ENCODE measurements at regions not wholly inside any gene's neighbourhood (a gene's known extent, or its start where the extent isn't known, plus 50 kb on each side); places are given as distances from the start of the nearest gene placed in this dataset.

- H2BK5ac ChIP-seq (ENCODE audit: low read depth, low read length): no peak overlapping the region
- CTCF ChIA-PET (ENCODE audit: partially characterized antibody): interaction anchor here (1.0 to 3.5 kb wide), 6 partner anchors 11 to 159 kb away, joined by 4 to 18 read pairs (median 5); no protein-coding TSS in a partner anchor
- no peak overlapping the region for H3K4me2 ChIP-seq (ENCODE audit: insufficient read depth in 1 of 2, low read depth in 2 of 2, low read length in 2 of 2)
- no peak overlapping the region for H2BK20ac ChIP-seq (ENCODE audit: low read length)
- no peak overlapping the region for H2BK120ac ChIP-seq (replicated peaks; ENCODE audit: low read depth, low read length)
- H2BK15ac ChIP-seq (ENCODE audit: low read length): no peak overlapping the region
- H3K23me2 ChIP-seq (ENCODE audit: low read depth, low read length): no peaks in the 10 kb centered on the region; the same call in 1 of the 2 replicates
- H3K4me3 ChIP-seq (ENCODE audit: extremely low read depth in 1 of 4, insufficient read depth in 2 of 4, low read depth in 3 of 4, low read length in 4 of 4): no peak overlapping the region
- POLR2A ChIA-PET (ENCODE audit: partially characterized antibody): interaction anchor here (0.7 kb wide), 1 partner anchor 48 kb away, joined by 3 read pairs; no protein-coding TSS in a partner anchor
- no peak overlapping the region for H3K14ac ChIP-seq (ENCODE audit: insufficient read length)
- H2AK5ac ChIP-seq (ENCODE audit: low read depth, low read length): no peak overlapping the region
- H3K27ac ChIP-seq (ENCODE audit: low read depth, low read length): no peak overlapping the region
- H3K9ac ChIP-seq (replicated peaks in 1 of 4; ENCODE audit: extremely low read depth in 1 of 4, low read depth in 3 of 4, low read length in 3 of 4): no peak overlapping the region
- no peak overlapping the region for H3K4ac ChIP-seq (replicated peaks; ENCODE audit: insufficient read length, low read depth, low read length)
- H4K20me1 ChIP-seq (replicated peaks in 1 of 2; ENCODE audit: control insufficient read depth in 1 of 2, insufficient read depth in 2 of 2, low read length in 2 of 2): no peaks in the 10 kb centered on the region
- H3K79me1 ChIP-seq (ENCODE audit: low read depth, low read length): no peaks in the 10 kb centered on the region
- H3K23ac ChIP-seq (ENCODE audit: insufficient read length): no peak overlapping the region
- H3K79me2 ChIP-seq (ENCODE audit: control insufficient read depth in 1 of 2, insufficient read depth in 2 of 2, low read length in 2 of 2): no peaks in the 10 kb centered on the region
- H2BK12ac ChIP-seq (ENCODE audit: low read depth, low read length): no peak overlapping the region
- DNase-seq (ENCODE audit: low read depth in 1 of 2, low spot score in 2 of 2) (no peak), FAIRE-seq (no peak)
- no peaks in the 10 kb centered on the region for H3K9me3 ChIP-seq (ENCODE audit: insufficient read depth in 2 of 2, low read depth in 1 of 2, low read length in 1 of 2)
- no peaks in the 10 kb centered on the region for H3K27me3 ChIP-seq (replicated peaks in 1 of 4; ENCODE audit: control insufficient read depth in 3 of 4, extremely low read depth in 1 of 4, insufficient read depth in 3 of 4, low read length in 3 of 4)
- no peak overlapping the region for H4K5ac ChIP-seq (ENCODE audit: insufficient read length, low read depth, low read length)
- 82% methylated on average over 4 of the region's 4 CpGs; no CpG with 5 or more reads in 1 of the 2 experiments for WGBS, 2 experiments (ENCODE audit: extremely low coverage in 1 of 2, insufficient coverage in 1 of 2, insufficient read length in 1 of 2, insufficient replicate concordance in 2 of 2, low coverage in 1 of 2, low lambda C conversion rate in 2 of 2, missing lambda C conversion rate in 1 of 2)
- TF ChIP-seq SP1 (IDR thresholded peaks at IDR 0.05; ENCODE audit: low read depth, low read length) (no peak), BCL11A (IDR thresholded peaks at IDR 0.05; ENCODE audit: low read depth in 2 of 2, low read length in 2 of 2) (no peak), KDM1A (IDR thresholded peaks at IDR 0.05; ENCODE audit: borderline replicate concordance, low read length) (no peak), CBX5 (IDR thresholded peaks at IDR 0.05; ENCODE audit: low read depth, low read length) (no peak), EZH2 (IDR thresholded peaks at IDR 0.05; ENCODE audit: low read depth, low read length, severe bottlenecking) (no peak), SRF (IDR thresholded peaks at IDR 0.05; ENCODE audit: low read depth, low read length) (no peak), MAX (IDR thresholded peaks at IDR 0.05) (no peak), POU5F1 (IDR thresholded peaks at IDR 0.05; ENCODE audit: low read depth, low read length) (no peak)
- H4K91ac ChIP-seq (replicated peaks; ENCODE audit: insufficient read length, low read length): no peak overlapping the region
- H3K36me3 ChIP-seq (ENCODE audit: control insufficient read depth in 2 of 4, insufficient read depth in 4 of 4, low read length in 3 of 4): no peaks in the 10 kb centered on the region
- no peak overlapping the region for H3K56ac ChIP-seq (replicated peaks; ENCODE audit: insufficient read length, low read depth, low read length)
- H2AFZ ChIP-seq (ENCODE audit: low read length): no peak overlapping the region
- no peaks in the 10 kb centered on the region for H3K4me1 ChIP-seq (replicated peaks in 1 of 4; ENCODE audit: control insufficient read depth in 3 of 4, insufficient read depth in 4 of 4, low read length in 3 of 4)
- H4K8ac ChIP-seq (ENCODE audit: extremely low read depth, insufficient read depth, low read length): no peak overlapping the region
- no peak overlapping the region for H3K18ac ChIP-seq (ENCODE audit: extremely low read depth, low read length)
Observed at GRCh38 chr11:27857588-27857987, 157.3 kb upstream of the BDNF start.
